Brain microvascular endothelial cell (primary cell): ENCODE measurements at regions not wholly inside any gene's neighbourhood (a gene's known extent, or its start where the extent isn't known, plus 50 kb on each side); places are given as distances from the start of the nearest gene placed in this dataset.
"Not testable (repeated sequence)": the region's sequence is repeated elsewhere in the genome, so short reads cannot be mapped to it uniquely, and the experiment has no call there.

Experiments
- DNase-seq: peaks from one replicate; pipeline ENCODE4 v3.0.0-alpha.2; 2020
- H3K27ac ChIP-seq: fragments of 250-450 bp; sonication (Bioruptor Pico); 2 replicates; pipeline ENCODE4 v1.5.1; 2020; ENCODE audit warnings: mild to moderate bottlenecking, moderate library complexity
- H3K27me3 ChIP-seq: fragments of 250-450 bp; sonication (Bioruptor Pico); replicated peaks from 2 replicates; pipeline ENCODE4 v1.5.1; 2020; ENCODE audit warnings: mild to moderate bottlenecking
- H3K36me3 ChIP-seq: fragments of 250-450 bp; sonication (Bioruptor Pico); replicated peaks from 2 replicates; pipeline ENCODE4 v1.5.1; 2020; ENCODE audit warnings: mild to moderate bottlenecking
- H3K4me3 ChIP-seq: 2 replicates; pipeline ENCODE4 v1.5.1; 2011; ENCODE audit warnings: low read depth, mild to moderate bottlenecking, control low read depth, low read length, moderate library complexity
- CTCF ChIP-seq: IDR thresholded peaks from 2 replicates; pipeline ENCODE4 v1.5.1; 2011; ENCODE audit warnings: low read depth, mild to moderate bottlenecking, moderate library complexity, low read length, control low read depth, inconsistent platforms; ENCODE audit errors: missing control alignments
- in situ Hi-C: cut with HindIII; loops from 2 replicates; pipeline ENCODE4 v1.10.0; 2017; ENCODE audit warnings: low sequenced_read_pairs, low pct_ligation_motif_present

DNA sequence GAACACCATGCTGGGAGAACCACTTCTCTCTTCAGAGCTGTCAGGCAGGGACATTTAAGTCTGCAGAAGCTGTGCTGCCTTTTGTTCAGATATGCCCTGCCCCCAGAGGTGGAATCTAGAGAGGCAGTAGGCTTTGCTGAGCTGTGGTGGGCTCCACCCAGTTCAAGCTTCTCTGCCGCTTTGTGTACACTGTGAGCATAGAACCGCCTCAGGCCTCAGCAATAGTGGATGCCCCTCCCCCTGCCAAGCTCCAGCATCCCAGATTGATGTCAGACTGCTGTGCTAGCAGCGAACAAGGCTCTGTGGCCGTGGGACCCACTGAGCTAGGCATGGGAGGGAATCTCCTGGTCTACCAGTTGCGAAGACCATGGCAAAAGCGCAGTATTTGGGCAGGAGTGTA is 121.6 kb downstream of the NFKBIZ start:
- in situ Hi-C loops, result no loop called here
- TF ChIP-seq CTCF, result no peak

GRCh38 chr3:101972430-101973162 is 123.3 kb downstream of the NFKBIZ start:
- Histone ChIP-seq H3K4me3 (no peak overlapping the region), H3K27me3 (no peaks in the 10 kb centered on the region), H3K27ac (no peak overlapping the region), H3K36me3 (no peaks in the 10 kb centered on the region)
- no peak for TF ChIP-seq CTCF
- in situ Hi-C loops, result no loop called here
- no peak for DNase-seq

More for the DNA sequence above, 121.6 kb downstream of the NFKBIZ start:
- no peaks in the 10 kb centered on the region for H3K27me3 ChIP-seq
- no peak overlapping the region for H3K4me3 ChIP-seq
- no peaks in the 10 kb centered on the region for H3K36me3 ChIP-seq
- H3K27ac ChIP-seq, result no peak overlapping the region
- DNase-seq, result no peak

- Histone ChIP-seq H3K36me3 (no peaks in the 10 kb centered on the region), H3K4me3 (no peak overlapping the region), H3K27ac (no peak overlapping the region), H3K27me3 (no peaks in the 10 kb centered on the region)
- in situ Hi-C loops, result no loop called here
- no peak for DNase-seq
- TF ChIP-seq CTCF, result no peak
Observed at GRCh38 chr3:101973163-101973505, 123.8 kb downstream of the NFKBIZ start.

GRCh38 chr3:101975415-101975814 is 126.1 kb downstream of the NFKBIZ start:
- DNase-seq, H3K36me3 ChIP-seq, H3K4me3 ChIP-seq, H3K27me3 ChIP-seq, H3K27ac ChIP-seq, in situ Hi-C loops: not testable (repeated sequence)

DNA sequence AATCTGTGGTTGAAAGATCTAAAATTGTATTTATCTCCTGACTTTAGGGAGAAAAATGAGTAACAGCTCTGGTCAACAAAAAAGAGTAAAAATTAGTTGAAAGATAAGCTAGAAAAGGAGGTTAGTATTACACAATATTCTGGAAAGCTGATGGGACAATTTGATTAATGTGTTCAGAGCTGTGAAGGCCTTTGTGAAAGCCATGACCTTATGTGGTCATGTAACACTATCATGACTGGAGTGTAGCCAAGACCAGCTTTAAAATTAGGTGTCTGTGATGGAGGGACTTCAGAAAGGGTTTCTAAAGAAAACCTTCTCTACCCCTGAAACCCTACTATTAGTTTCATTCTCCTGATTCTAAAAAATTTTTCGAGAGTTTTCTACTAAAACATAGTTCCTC is 127.2 kb downstream of the NFKBIZ start:
- DNase-seq, result no peak
- no peak for TF ChIP-seq CTCF
- Histone ChIP-seq H3K27me3 (no peaks in the 10 kb centered on the region), H3K4me3 (no peak overlapping the region), H3K27ac (no peak overlapping the region), H3K36me3 (no peaks in the 10 kb centered on the region)
- in situ Hi-C loops, result no loop called here

GRCh38 chr3:101978348-101978747 is 129.0 kb downstream of the NFKBIZ start:
- in situ Hi-C loops, result no loop called here
- no peak for DNase-seq
- TF ChIP-seq CTCF, result no peak

More at GRCh38 chr3:101978348-101978747, 129.0 kb downstream of the NFKBIZ start:
- H3K4me3 ChIP-seq, result no peak overlapping the region
- H3K27ac ChIP-seq, result no peak overlapping the region
- no peaks in the 10 kb centered on the region for H3K36me3 ChIP-seq
- H3K27me3 ChIP-seq, result no peaks in the 10 kb centered on the region
